ENCODE measurements at regions not wholly inside any gene's neighbourhood (a gene's known extent, or its start where the extent isn't known, plus 50 kb on each side); places are given as distances from the start of the nearest gene placed in this dataset.

DNA sequence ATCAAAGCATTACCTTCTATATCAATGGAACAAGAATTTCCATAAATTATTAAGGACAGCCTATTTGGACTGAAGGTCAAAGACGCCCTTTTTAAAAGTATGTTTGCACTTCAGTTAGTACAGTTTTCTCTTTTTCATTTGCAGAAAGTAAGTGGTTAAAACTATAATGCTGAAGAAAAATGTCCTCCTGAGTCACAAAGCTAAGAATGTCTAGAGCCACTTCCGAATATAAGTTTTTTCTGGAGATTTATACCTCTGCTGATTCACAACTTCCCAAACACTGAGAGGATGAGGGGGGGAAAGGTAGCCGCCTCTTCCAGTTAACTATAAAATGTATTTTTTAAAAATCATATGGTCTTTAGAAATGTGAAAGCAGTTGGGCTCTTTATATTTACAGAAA lies 84.9 kb downstream of the DUSP6 start:
- TF ChIP-seq, protein P1, sequence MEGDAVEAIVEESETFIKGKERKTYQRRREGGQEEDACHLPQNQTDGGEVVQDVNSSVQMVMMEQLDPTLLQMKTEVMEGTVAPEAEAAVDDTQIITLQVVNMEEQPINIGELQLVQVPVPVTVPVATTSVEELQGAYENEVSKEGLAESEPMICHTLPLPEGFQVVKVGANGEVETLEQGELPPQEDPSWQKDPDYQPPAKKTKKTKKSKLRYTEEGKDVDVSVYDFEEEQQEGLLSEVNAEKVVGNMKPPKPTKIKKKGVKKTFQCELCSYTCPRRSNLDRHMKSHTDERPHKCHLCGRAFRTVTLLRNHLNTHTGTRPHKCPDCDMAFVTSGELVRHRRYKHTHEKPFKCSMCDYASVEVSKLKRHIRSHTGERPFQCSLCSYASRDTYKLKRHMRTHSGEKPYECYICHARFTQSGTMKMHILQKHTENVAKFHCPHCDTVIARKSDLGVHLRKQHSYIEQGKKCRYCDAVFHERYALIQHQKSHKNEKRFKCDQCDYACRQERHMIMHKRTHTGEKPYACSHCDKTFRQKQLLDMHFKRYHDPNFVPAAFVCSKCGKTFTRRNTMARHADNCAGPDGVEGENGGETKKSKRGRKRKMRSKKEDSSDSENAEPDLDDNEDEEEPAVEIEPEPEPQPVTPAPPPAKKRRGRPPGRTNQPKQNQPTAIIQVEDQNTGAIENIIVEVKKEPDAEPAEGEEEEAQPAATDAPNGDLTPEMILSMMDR (conservative IDR thresholded peaks at IDR 0.05 in 1 of 2, IDR thresholded peaks at IDR 0.05 in 1 of 2; ENCODE audit: extremely low read depth in 1 of 2, insufficient read depth in 1 of 2, low read depth in 1 of 2, low read length in 2 of 2): no peak
- TF ChIP-seq EZH2 (IDR thresholded peaks at IDR 0.05; ENCODE audit: borderline replicate concordance, low read length): no peak

Measured in mammary epithelial cell (primary cell).